GM21447 (cell line): ENCODE measurements at regions not wholly inside any gene's neighbourhood (a gene's known extent, or its start where the extent isn't known, plus 50 kb on each side); places are given as distances from the start of the nearest gene placed in this dataset.
A peak's percentile ranks its signal among the peaks of the same experiment; 100 is the strongest.
"Not testable (repeated sequence)": the region's sequence is repeated elsewhere in the genome, so short reads cannot be mapped to it uniquely, and the experiment has no call there.

Source experiments
- ATAC-seq: cut with Tn5 transposase; IDR thresholded peaks from one replicate; pipeline ENCODE4 v1.9.1; 2021; ENCODE audit not compliant: unreplicated experiment

GRCh38 chrY:26491507-26491906 lies 869.6 kb downstream of the CDY1 start:
- peak; percentile 72 for ATAC-seq

GRCh38 chrY:26521436-26521835 lies 899.5 kb downstream of the CDY1 start:
- ATAC-seq, result not testable (repeated sequence)

- ATAC-seq, result no peak
These were observed 933.1 kb downstream of the CDY1 start for GRCh38 chrY:26555015-26555414.

GRCh38 chrY:26562976-26563375 lies 941.1 kb downstream of the CDY1 start:
- not testable (repeated sequence) for ATAC-seq
